Pancreas (tissue), 10 donors: ENCODE measurements at regions not wholly inside any gene's neighbourhood (a gene's known extent, or its start where the extent isn't known, plus 50 kb on each side); places are given as distances from the start of the nearest gene placed in this dataset.

ENCODE experiments used
- ATAC-seq, 4 donors: fragments of 200-7000 bp; cut with Tn5 transposase; one replicate each; pipeline versions ENCODE4 v1.8.0 to v1.9.1; 2020; ENCODE audit warnings: mild to moderate bottlenecking in 4 of 4, moderate library complexity in 4 of 4
- DNase-seq, 6 donors: peaks; one replicate each; pipeline ENCODE4 v3.0.0-alpha.2; 2020
- FAIRE-seq: peaks from 2 replicates; lab custom pipeline; 2012; peaks lifted over from hg19 to GRCh38; lab: Jason Lieb, UNC
- H3K27ac ChIP-seq, 4 donors: fragments of 200-600 bp; sonication (generic); 1 replicate in 3 of 4; 2 replicates in 1 of 4; pipeline versions ENCODE4 v1.5.0 to v1.8.0; 2020
- H3K27me3 ChIP-seq, 4 donors: fragments of 200-600 bp; one replicate each; pipeline ENCODE4 v1.8.0; 2021
- H3K36me3 ChIP-seq, 3 donors: fragments of 200-600 bp; sonication (generic) in 1 of 3; one replicate each; pipeline versions ENCODE4 v1.5.0 to v1.8.0; 2020 to 2021
- H3K4me1 ChIP-seq, 3 donors: fragments of 200-600 bp; one replicate each; pipeline ENCODE4 v1.8.0; 2021
- H3K4me3 ChIP-seq, 4 donors: fragments of 200-600 bp; sonication (generic) in 2 of 4; one replicate each; pipeline versions ENCODE4 v1.5.0 to v1.8.0; 2020 to 2021
- H3K9me3 ChIP-seq, 4 donors: fragments of 200-600 bp; one replicate each; pipeline ENCODE4 v1.8.0; 2021
- WGBS, 2 donors: extraction: QIAGEN DNeasy Blood & Tissue Kit; methylation state at CpG; one replicate each; pipeline ENCODE4 v1.1.7; 2013; 5-methylcytosine and 5-hydroxymethylcytosine counted together
- intact Hi-C, 3 donors: fragments of 100-400 bp; cut with DNase I; formaldehyde crosslinking; loops; one replicate each; pipeline versions ENCODE4 v1.11.1 to v1.14.2; 2022
- TF ChIP-seq, protein P1 (sequence below), 4 donors: fragments of 200-600 bp; sonication (generic) in 3 of 4; IDR thresholded peaks; one replicate each; pipeline versions ENCODE4 v1.5.0 to v1.8.0; 2021; ENCODE audit warnings: antibody characterized with exemption in 4 of 4
- donor health status: healthy with polysubstance abuse.
- donor health status: DM: no; HTN: no; CAD: no; lungs with moderate emphysema.
- donor health status: DM: no; HTN: no; CAD: no.
- donor health status: control.
- donor health status: control.
- donor health status: Bipolar disorder and iron deficiency.
- donor health status: DM: yes; HTN: yes; CAD: no.
- donor health status: DM: no; HTN: no; CAD: no.
- donor health status: DM: no; HTN: no; CAD: no.
- donor health status: DM: yes; HTN: yes; CAD: no.

DNA sequence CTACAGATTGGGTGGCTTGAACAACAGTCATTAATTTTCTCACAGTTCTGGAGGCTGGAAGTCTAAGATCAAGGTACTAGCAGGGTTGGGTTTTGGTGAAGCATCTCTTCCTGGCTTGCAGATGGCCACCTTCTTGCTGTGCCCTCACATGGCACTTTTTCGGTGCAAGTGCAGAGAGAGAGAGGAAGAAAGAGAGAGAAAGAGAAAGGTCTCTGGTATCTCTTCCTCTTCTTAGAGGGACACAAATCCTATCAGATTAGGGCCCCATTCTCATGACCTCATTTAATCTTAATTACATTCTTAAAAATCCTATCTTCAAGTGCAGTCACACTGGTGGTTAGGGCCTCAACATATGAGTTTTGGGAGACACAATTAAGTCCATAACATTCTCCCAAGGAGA, 167.1 kb downstream of the NFKBIZ start:
- Histone ChIP-seq H3K27ac (no peak overlapping the region), H3K9me3 (no peaks in the 10 kb centered on the region), H3K4me3 (no peak overlapping the region), H3K27me3 (no peaks in the 10 kb centered on the region), H3K36me3 (no peaks in the 10 kb centered on the region), H3K4me1 (no peaks in the 10 kb centered on the region)
- ATAC-seq (no peak), FAIRE-seq (no peak), DNase-seq (no peak)
- 86 to 87% methylated on average over 1 of the region's 1 CpG for WGBS, 2 donors
- TF ChIP-seq, protein P1, sequence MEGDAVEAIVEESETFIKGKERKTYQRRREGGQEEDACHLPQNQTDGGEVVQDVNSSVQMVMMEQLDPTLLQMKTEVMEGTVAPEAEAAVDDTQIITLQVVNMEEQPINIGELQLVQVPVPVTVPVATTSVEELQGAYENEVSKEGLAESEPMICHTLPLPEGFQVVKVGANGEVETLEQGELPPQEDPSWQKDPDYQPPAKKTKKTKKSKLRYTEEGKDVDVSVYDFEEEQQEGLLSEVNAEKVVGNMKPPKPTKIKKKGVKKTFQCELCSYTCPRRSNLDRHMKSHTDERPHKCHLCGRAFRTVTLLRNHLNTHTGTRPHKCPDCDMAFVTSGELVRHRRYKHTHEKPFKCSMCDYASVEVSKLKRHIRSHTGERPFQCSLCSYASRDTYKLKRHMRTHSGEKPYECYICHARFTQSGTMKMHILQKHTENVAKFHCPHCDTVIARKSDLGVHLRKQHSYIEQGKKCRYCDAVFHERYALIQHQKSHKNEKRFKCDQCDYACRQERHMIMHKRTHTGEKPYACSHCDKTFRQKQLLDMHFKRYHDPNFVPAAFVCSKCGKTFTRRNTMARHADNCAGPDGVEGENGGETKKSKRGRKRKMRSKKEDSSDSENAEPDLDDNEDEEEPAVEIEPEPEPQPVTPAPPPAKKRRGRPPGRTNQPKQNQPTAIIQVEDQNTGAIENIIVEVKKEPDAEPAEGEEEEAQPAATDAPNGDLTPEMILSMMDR (IDR thresholded peaks at IDR 0.05) = no peak
- intact Hi-C loops = no loop called here

DNA sequence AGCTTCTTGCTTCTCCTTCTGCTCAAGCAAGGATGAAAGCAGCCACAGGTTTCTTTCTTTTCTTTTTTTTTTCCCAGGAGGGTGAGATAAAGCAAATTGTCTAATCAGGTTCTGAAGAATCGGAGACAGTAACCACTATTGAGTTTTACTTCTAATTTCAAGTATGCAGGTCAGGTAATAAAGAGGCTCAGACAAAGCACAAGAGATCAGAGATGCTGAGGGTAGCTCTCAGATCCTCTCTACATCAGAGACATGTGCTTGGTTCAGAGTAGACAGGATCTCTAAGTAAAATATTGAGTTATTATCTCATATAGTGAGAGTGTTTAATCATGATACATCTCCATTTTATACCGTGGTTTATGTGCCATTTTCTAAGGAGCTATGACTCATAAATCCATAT, 168.5 kb downstream of the NFKBIZ start:
- Histone ChIP-seq H3K27ac (no peak overlapping the region), H3K4me1 (no peaks in the 10 kb centered on the region), H3K36me3 (no peaks in the 10 kb centered on the region), H3K4me3 (no peak overlapping the region), H3K9me3 (no peaks in the 10 kb centered on the region), H3K27me3 (no peaks in the 10 kb centered on the region)
- FAIRE-seq (no peak), DNase-seq (no peak), ATAC-seq (no peak)
- WGBS, 2 donors = 59 to 68% methylated on average over 2 of the region's 2 CpGs
- intact Hi-C loops = no loop called here
- TF ChIP-seq, protein P1 (IDR thresholded peaks at IDR 0.05) = no peak

DNA sequence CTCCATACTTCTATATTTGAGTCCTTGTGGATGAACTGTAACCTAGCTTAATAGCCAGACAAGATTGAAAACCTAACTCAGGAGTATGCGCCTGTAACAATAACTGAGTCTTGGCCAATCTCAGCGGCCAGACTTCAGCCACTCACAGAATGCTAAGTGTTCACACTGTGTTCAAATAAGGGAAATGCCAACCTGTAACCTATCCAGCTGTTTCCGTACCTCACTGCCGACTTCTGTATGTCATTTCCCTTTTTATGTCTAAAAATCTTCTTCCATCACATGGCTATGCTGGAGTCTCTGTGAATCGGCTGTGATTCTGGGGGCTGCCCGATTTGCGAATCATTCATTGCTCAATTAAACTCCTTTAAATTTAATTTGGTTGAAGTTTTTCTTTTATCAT, 169.2 kb downstream of the NFKBIZ start:
- DNase-seq (no peak), ATAC-seq (no peak), FAIRE-seq (no peak)
- intact Hi-C loops = no loop called here
- TF ChIP-seq, protein P1 (IDR thresholded peaks at IDR 0.05) = no peak
- Histone ChIP-seq H3K27ac (no peak overlapping the region), H3K9me3 (no peaks in the 10 kb centered on the region), H3K4me3 (no peak overlapping the region), H3K4me1 (no peaks in the 10 kb centered on the region), H3K36me3 (no peaks in the 10 kb centered on the region), H3K27me3 (no peaks in the 10 kb centered on the region)
- 81 to 87% methylated on average over 7 of the region's 7 CpGs for WGBS, 2 donors

DNA sequence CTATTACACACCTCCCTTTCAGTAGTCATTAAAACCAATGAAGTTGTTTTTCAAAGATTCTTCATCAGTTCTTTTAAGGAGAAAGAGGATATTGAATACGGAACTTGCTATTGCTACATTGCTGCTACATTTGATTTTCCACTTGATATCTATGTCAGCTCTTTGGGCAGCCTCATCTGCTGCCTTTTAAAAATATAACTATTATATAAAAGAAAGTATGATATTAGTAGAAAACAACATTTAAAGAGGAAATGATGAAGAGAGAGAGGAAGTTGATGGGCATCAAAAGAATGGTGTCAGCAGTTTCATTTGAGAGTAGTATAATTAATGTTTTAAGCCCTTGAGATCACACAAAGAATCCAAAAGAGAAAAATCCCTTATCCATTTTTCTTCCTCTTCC, 171.4 kb downstream of the NFKBIZ start:
- Histone ChIP-seq H3K4me1 (no peaks in the 10 kb centered on the region), H3K36me3 (no peaks in the 10 kb centered on the region), H3K27ac (no peak overlapping the region), H3K27me3 (no peaks in the 10 kb centered on the region), H3K9me3 (no peaks in the 10 kb centered on the region), H3K4me3 (no peak overlapping the region)
- no peak for FAIRE-seq
- 84 to 100% methylated on average over 1 of the region's 1 CpG for WGBS, 2 donors
- DNase-seq = no peak
- ATAC-seq = peak in 1 of 4 donors; percentile 23
- TF ChIP-seq, protein P1 (IDR thresholded peaks at IDR 0.05) = no peak
- intact Hi-C loops = no loop called here

DNA sequence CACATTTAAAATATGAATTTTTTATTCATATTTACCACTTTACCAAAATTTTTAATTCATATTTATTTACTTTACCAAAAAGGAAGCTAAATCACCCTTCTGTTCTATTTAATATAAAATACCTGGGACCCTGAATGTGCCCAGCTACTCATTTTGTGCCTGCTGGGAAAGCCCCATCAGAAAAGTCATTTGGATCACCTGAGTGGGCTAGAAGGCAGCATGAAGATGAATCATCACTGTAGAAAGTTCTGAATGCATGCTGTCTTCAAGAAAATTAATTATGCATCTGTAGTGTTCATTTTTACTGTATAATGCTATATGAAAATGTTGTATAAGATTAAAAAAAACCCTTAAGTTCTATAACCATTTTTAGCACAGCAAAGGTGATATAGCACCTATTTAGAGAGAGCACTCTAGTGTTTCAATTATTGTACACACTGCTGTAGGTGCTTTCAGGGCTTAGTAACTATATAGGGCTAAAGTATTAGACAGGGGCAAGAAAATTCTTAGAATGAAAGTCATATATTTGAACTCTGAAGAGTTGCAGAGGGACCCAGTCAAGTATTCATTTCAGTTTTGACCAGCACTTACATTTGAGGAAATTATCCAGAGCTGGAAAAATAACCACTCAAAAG, 175.1 kb downstream of the NFKBIZ start:
- ATAC-seq (no peak), DNase-seq (no peak), FAIRE-seq (no peak)
- Histone ChIP-seq H3K27ac (no peak overlapping the region), H3K27me3 (no peaks in the 10 kb centered on the region), H3K4me3 (no peak overlapping the region), H3K36me3 (no peaks in the 10 kb centered on the region), H3K4me1 (no peaks in the 10 kb centered on the region), H3K9me3 (no peaks in the 10 kb centered on the region)
- TF ChIP-seq, protein P1 (IDR thresholded peaks at IDR 0.05) = no peak
- intact Hi-C loops = no loop called here
